CD4-positive, alpha-beta T cell treated with Interleukin-4 for 1 hour (primary cell): ENCODE measurements at regions not wholly inside any gene's neighbourhood (a gene's known extent, or its start where the extent isn't known, plus 50 kb on each side); places are given as distances from the start of the nearest gene placed in this dataset.
"Not testable (repeated sequence)": the region's sequence is repeated elsewhere in the genome, so short reads cannot be mapped to it uniquely, and the experiment has no call there.

Experiments
- DNase-seq, 2 donors: peaks; one replicate each; pipeline ENCODE4 v3.0.0-alpha.2; 2020 to 2022

DNA sequence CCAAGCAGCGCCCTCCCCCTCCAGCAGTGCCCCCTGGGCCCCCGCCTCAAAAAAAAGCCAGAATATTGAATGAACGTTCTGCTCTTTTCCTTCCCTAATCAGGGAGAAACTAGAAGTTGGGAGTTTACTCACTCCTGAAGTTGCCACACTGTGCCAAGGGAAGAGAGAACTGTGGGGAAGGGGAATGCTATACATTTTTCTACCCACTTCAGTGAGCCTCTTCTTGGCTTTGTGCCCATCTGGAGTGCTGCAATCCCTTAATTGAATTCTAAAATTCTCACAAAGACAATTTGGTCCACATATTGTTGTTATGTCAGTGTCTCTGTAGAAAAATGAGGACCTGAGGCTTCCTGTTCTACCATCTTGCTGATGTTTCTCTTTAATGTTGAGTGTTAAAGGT lies 443.7 kb downstream of the DIRAS2 start:
- no peak for DNase-seq

DNA sequence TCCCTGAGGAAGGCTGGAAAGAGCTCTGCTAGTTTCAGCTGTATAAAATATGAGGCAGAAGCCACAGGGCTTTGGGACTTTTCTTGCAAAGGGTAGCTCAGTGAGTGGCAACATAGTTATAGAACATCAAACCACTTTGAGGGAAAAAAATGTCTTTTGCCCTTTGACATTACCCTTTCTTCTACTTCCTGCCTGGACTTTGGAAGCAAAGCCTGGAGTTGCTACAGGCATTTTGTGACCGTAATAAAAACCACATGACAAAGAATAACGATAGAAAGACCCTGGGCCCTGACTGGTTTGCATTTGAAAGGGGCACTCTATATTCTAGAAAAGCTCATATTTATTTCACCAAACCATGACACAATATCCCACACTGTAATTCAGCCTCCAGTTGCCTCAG lies 440.9 kb downstream of the DIRAS2 start:
- no peak for DNase-seq

DNA sequence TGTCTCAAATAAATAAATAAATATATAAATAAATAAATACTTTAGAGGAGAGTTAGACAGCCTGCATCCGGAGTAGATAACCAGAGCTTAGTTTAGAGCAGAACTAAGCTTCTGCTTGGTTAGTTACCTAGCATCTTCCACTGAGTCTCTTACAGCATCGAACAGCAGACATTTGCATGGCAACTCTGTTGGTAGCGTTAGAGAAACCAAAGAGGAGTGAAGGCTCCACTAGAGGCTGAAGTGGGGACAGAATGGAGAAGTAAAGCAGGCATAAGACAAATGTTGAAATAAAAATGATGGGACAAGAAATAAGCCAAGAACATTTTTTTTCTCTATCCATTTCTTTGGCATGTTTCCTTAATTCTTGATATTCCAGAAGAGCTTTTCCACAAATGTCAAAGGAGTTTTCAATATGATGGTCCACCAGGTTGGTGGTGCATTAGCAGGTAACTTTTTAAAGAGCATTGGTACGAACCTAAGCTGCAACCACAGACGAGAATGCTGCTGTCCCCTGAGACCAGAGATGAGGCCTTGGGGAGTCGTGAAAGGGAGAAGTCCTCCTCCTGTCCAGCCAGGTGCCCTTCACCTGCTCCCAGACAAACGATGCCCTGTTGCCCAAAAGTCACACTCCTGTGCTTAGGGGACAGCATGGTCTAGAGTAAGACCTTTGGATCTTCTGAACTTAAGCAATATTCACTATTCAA lies 438.3 kb downstream of the DIRAS2 start:
- DNase-seq, result no peak

DNA sequence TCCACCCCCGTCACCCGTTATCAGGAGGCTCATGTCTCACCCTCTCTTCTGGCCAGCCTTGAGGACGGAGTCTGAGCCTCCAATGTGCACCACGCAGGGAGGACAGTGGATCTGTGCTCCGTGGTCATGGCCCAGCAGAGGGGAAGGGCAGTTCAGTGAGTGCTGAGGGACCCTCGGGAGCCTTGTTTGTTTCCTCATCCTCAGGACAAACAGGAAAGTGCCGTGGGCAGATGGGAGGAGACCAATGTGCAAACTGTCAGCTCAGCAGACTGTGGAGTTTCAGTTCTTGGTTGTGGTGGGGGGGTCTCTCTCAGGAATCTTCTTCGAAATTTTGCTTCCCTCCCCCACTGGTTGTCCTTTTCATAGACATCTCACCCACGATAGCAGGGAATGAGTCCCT lies 429.6 kb downstream of the DIRAS2 start:
- DNase-seq, result peak in 1 of 2 donors; percentile 13

DNA sequence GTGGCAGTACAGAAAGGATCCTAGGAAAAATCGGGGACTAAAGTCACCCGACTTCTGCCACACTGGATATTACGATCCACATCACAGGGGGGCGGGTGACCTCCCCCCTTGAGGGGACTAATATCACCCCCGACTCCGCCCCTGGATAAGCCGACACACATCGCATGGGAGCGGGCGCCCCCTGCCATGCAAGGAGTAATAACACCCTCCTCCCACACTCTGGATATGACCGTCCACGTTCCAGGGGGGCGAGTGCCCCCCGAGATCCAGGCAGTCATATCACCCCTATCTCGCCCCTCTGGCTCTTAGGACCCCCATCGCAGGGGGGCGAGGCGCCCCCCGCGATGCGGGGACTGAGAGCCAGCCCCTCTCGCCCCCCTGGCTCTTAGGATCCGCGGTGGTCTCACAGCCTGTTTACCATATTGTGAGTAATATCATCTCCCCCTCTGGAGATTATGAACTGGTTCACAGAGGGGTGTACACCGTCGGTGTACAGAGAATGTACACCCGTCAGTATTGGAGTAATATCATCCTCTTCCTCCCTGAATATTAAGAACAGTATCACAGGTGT lies 423.0 kb downstream of the DIRAS2 start:
- DNase-seq, result peak; percentile 25 to 31

DNA sequence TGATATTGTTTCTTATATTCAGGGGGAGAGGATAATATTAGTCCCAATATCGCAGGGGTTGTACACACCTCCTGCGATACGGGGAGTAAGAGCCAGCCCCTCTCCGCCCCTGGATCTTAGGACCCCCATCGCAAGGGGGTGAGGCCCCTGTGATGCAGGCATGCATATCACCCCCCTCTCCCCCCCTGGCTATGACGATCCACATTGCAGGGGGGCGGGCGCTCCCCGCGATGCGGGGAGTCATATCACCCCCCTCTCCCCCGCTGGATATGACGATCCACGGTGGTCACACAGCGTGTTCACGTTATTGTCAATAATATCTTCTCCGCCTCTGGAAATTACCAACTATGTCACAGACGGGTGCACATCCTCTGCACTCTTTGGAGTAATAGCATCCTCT lies 420.7 kb downstream of the DIRAS2 start:
- not testable (repeated sequence) for DNase-seq

DNA sequence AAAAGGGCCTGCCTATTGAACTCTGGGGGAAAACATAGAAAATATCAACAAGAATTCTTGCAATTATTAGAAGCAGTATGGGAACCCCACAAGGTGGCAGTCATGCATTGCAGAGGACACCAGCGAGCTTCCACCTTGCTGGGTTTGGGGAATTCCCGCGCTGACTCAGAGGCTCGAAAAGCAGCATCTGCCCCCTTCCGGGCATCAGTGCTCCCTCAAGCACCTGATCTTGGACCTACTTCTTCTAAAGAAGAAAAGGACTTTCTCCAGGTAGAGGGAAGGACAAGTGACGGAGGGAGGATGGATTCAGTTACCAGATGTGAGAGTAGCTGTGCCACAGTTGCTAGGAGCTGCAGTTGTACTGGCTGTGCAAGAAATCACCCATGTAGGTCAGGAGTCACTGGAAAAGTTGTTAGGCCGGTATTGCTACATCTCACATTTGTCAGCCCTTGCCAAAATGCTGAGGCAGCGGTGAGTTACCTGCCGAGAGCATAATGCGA lies 415.7 kb downstream of the DIRAS2 start:
- DNase-seq, result peak; percentile 69 to 72

DNA sequence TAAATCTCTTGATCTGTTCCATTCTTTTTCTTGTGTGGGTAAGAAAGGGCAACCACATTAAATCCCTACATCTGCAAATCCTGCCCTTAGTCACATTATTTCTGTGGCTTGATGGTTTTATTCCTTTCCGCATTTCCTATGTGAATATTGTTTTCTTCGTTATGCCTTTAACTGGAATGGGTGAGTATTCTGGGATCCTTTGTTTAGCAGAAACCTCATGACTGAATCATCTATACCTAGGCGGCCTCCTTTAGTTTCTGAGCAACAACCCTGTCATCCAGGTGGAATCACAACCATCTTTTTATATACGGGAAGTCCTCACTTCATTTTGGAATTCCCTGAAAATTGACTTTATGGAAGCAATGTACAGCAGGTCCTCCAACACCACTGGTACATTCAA lies 409.5 kb downstream of the DIRAS2 start:
- not testable (repeated sequence) for DNase-seq

DNA sequence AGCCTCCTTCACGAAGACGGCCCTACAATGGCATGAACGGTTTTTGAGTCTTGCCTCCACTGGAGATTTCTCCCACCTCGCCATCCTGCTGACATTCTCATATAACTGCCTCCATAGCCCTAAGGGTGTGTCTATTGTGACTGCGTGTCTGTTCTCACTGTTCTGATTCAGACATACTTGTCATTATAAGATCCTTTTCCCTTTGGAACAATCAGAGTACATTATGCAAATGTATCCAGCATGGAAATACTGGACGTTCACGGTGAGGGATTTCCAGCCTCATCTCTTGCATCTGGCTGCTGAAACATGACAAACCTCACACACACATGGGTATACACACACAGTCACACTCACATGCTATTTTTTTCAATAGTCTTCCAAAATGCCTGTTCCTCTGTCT lies 402.1 kb downstream of the DIRAS2 start:
- no peak for DNase-seq

DNA sequence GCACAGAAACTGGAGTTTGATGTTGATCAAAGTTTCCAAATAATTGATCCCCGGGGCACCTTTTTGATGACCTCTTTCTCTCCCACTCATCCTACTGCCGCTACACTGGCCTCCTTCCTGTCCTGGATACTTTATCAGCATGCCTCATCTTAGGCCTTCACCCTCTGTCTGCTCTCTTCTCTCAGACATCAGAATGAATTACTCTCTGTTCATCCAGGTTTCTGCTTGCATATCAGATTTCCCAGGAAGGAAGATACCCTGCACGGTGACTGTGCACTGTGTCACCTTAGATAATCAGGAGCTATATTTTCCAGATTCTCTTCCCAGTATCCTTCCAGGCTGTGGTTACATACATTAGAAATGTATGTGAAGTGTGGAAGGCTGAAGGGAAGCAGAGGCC lies 397.0 kb downstream of the DIRAS2 start:
- no peak for DNase-seq

DNA sequence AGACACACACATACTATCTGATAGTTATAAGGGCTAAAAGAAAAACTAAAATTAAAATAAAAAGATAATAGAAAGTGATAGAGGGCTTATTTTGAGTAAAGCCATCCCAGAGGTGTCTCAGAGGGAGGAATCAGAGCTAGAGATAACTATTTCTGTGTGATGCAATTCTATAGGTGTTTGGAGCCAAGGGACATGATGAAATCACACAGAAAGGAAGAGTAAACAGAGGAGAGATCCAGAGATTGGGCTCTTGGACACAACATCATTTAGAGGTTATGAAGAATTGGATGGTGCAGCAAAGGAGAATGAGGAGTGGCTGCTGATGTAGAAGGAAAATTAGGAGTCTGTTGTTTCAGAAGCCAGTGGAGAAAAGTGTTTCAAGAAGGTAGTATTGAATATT lies 393.5 kb downstream of the DIRAS2 start:
- DNase-seq, result no peak

DNA sequence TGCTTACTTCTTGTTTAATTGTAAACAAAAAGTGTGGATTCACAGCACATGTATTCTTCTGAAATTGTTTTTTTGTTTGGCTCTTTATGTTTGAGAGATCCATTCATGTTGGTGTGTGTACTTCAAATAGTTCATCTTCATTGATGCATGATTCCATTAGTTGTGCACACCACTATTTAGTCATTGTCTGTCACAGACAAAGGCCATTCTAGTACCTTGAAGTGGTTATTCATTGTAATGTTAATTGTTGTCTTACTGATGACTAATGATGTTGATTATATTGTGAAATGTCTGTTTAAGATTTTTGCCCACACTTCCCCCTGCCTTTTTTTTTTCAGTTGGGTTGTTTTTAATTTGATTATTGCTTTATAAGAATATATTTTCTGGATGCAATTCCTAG lies 391.3 kb downstream of the DIRAS2 start:
- DNase-seq, result no peak

DNA sequence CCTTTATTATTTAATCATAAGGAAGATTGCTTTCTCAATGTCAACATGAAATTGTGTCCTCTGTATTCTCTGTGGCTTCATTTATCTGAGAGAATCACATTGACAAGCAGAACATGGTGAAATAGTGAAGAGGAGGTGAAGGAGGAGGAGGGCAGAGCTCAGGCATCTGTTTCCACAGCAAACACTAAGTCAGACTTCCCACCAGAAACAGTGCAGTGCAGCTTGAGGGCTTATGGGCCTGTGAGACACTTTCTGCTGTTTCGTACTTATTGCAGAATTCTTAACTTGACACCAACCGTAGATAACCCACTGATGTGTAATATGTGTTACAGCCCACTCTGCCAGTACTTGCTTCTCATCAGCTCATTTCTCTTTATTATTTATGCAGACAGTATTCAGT lies 386.3 kb downstream of the DIRAS2 start:
- no peak for DNase-seq

DNA sequence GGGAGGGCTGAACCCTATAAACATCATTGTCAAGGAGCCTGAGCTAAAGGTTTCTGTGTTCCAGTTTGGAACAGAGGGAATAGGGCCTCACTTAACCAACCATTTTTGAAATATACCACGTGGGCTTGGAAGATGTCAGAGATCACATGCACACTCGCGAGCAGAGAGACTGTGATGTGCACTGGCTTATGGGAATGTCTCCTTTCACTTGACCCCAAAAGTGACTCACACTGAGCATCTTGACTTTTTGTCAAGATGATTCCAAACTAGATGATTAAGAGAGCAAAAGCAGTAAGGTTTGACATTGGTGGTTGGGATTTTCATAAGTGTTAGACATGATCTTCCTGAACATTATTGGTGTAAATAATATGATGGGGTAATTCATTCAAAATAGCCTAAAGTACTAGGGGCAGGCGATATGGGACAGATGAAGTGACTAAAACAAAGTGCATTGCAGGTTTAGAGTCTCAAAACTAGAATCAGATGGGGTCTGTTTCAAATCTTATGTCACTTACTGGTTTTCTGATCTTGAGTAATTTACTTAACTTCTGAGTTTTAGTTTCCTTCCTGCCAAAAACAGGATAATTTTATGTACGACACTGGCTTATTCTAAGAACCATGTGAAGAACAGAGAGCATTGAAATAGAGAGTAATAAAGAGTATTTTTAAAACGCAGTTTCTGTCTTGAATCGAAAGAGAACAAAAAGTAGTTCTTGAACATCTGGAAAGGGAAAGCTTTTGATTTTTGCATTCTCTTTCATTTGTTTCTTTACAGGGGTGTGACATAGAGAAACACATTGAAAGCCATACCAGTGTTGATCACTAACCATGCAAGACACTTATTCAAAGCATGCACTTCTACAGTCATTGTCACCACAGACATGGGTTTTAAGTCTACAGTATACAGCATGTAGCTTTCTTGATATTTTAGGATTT lies 383.0 kb downstream of the DIRAS2 start:
- DNase-seq, result no peak

DNA sequence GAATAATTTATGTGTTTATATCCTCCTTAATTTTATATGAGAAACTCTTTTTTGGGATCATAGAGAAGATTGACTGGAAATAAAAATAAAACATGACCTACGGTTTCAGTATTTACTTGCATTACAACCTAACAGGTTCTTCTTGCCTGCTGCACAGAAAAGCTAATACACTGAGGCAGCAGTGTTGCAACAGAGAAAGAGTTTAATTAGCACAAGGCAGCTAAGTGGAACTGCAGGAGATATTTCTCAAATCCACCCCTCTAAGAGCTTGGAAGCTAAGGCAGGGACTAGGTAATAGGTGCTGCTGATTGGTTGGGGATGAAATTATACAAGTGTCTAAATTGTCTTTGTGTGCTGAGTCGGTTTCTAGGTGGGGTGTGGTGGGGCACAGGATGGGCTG lies 380.9 kb downstream of the DIRAS2 start:
- no peak for DNase-seq

DNA sequence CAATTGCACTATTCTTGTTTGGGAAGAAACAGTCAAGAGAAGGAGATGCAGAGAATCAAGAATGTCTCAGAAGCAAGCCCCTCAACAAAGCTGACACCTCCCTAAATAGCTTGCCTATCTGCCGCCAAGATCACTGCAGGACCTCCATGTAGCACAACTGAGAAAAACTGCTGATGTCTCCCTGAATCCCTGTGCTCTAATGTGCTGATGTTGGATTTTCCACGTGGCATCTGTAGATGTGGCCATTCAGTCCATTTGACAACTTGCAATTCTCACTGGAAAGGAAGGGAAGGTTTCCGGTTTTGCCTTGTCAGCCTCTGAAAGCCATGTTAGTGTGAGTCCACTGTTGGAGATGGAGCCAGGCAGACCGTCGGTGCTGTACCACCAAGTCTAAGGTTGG lies 374.0 kb downstream of the DIRAS2 start:
- DNase-seq, result no peak

DNA sequence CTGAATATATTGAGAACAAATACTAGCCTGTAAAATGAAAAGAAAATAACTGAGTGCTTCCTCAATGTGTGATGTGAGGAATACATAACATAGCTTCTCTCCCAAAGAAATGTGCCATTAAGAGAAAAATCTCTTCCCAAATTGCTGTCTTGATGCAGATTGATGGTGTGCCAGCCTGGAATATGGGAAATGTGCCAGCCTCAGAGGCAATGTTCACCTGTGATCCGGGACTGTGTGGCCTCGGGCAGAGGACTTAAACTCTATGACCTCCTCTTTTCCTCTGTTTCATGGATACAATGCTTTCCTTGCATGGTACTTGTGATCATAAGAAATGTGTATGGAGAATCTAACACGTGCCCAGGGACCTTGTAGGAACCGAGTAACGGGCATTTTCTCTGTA lies 370.9 kb downstream of the DIRAS2 start:
- DNase-seq, result no peak

DNA sequence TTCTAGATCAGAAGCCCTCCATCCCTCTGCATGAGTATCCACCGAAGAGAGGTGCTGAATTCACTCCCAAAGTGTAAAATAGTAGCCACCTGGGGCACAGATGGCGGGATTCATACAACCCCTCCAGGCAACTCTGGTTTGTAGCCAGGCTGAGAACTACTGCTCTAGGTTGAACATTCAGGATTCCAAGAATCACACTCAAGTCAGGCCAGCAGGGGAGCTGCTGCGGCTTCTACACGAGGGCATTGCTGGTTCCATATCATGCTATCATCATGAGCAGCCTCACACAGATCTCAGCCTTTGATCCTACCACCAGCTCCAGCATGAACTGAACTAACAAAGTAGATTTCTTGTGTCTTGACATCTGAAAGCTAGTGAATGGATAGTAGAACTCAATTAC lies 367.9 kb downstream of the DIRAS2 start:
- DNase-seq, result no peak

DNA sequence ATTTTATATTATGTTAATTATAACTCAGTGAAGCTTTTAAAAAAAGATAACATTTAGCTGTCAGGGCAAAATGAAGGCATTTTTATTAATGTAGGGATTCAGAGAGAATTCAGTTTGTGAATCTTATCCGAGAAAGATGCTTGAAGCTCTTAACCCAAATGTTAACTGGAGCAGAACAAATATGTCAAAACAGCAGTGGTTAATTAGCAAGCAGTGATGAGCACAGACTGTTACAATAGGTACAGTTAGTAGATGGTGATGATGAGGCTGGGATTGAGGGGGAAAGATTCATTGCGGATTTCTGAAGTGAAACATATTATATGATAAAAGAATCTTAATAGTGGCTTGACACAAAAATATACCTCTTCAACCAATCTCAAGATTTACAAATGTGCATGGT lies 356.7 kb downstream of the DIRAS2 start:
- no peak for DNase-seq

DNA sequence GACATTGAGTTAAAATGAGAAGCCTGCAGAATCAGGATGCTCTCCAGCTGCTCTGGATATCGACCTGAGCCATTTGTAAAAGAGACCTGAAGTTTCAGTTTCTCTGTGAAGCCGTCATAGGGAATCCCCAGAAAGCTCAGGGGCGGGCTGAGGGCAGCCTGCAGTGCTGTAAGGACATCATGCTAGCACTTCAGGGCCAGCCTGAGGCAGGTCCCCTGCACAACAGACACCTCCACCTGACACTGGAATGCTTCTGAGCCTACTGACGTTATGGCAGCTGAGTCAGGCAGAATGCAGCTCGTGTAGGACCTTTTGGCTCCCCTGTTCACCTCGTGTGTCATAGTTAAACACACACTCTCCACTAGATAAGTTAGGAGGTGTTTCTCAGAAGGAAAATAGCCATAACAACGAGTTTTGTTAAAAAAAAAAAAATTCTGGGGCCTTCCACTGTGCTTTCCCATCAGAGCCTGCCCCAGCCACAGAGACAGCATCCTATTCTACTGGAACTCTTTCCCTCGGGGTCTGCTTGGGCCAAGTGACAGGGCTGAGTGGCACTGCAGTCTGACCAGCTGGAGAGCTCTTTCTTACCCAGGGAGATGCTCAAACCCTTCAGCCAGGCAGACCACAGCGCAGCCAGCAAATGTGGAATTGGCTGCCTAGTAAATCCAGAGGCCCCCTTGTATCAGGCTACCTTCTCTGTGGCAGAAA lies 354.9 kb downstream of the DIRAS2 start:
- no peak for DNase-seq

DNA sequence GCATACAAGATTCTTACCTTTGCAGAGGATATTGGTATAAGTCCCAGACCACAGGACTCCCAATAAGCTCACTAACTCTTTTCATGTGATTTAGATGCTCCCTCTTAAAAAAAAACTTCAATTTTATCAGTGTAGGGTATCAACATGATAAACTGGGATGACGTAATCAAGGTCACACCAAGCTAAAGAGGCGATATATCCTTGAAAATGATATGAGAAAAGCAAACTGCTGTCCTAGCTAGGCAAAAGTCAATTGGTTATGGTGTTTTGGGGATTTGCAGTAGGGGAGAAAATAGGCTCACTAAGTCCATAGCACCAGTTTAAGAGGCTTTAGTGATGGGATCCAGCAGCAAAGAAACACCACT lies 354.4 kb downstream of the DIRAS2 start:
- no peak for DNase-seq

DNA sequence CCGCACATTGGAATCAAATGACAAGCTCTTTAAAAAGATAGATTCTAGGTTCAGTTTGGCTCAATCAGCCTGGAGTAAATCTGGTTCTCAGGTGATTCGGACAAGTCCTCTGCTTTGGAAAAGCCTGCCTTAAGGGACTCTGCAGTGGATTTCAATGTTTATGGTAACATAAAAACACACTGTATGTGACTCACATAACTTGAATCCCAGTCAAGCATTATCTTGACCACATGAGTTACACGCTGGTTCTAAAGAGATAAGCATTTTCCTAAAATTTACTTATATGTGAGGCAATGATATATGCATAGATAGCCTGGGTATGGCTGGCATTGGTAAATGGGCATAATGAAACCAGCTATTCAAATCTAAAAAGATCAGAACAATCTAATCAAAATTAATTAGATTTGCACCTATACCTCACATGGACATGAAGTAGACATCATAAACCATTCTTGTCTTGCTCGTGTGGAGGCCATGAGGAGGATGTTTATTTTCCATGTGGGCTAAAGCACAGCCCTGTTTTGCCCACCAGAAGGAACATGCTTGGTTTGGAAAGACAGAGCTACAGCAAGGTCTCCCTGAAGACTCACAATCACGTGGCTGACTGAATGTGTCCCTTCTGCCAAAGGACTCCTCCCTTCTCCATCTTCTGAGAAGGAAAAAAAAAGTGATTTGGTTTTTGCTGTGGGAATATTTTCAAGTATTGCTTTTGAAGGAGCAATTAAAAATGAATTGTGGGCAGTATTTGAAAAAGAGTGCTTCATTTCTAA lies 351.7 kb downstream of the DIRAS2 start:
- DNase-seq, result no peak
